AG09309 (cell line): ENCODE measurements at regions not wholly inside any gene's neighbourhood (a gene's known extent, or its start where the extent isn't known, plus 50 kb on each side); places are given as distances from the start of the nearest gene placed in this dataset.
"Not testable (repeated sequence)": the region's sequence is repeated elsewhere in the genome, so short reads cannot be mapped to it uniquely, and the experiment has no call there.

Source experiments
- DNase-seq: peaks from one replicate; pipeline ENCODE4 v3.0.0-alpha.2; 2010; ENCODE audit warnings: low read depth
- H3K4me3 ChIP-seq: 2 replicates; pipeline ENCODE4 v1.5.1; 2011; ENCODE audit warnings: mild to moderate bottlenecking, low read depth, low read length, moderate library complexity; ENCODE audit not compliant: control insufficient read depth
- TF ChIP-seq, protein P1 (sequence below): IDR thresholded peaks from 2 replicates; pipeline ENCODE4 v1.5.1; 2011; ENCODE audit warnings: mild to moderate bottlenecking, low read depth, low read length, inconsistent platforms; ENCODE audit not compliant: insufficient read depth, control insufficient read depth; ENCODE audit errors: missing control alignments

GRCh38 chr9:33739398-33739797 lies 56.0 kb upstream of the PRSS3 start:
- H3K4me3 ChIP-seq, result no peak overlapping the region

GRCh38 chr9:33740075-33740474 lies 55.3 kb upstream of the PRSS3 start:
- no peak for DNase-seq
- TF ChIP-seq, protein P1, sequence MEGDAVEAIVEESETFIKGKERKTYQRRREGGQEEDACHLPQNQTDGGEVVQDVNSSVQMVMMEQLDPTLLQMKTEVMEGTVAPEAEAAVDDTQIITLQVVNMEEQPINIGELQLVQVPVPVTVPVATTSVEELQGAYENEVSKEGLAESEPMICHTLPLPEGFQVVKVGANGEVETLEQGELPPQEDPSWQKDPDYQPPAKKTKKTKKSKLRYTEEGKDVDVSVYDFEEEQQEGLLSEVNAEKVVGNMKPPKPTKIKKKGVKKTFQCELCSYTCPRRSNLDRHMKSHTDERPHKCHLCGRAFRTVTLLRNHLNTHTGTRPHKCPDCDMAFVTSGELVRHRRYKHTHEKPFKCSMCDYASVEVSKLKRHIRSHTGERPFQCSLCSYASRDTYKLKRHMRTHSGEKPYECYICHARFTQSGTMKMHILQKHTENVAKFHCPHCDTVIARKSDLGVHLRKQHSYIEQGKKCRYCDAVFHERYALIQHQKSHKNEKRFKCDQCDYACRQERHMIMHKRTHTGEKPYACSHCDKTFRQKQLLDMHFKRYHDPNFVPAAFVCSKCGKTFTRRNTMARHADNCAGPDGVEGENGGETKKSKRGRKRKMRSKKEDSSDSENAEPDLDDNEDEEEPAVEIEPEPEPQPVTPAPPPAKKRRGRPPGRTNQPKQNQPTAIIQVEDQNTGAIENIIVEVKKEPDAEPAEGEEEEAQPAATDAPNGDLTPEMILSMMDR, result no peak
- no peak overlapping the region for H3K4me3 ChIP-seq

More at GRCh38 chr9:33739398-33739797, 56.0 kb upstream of the PRSS3 start:
- TF ChIP-seq, protein P1, result no peak
- no peak for DNase-seq

DNA sequence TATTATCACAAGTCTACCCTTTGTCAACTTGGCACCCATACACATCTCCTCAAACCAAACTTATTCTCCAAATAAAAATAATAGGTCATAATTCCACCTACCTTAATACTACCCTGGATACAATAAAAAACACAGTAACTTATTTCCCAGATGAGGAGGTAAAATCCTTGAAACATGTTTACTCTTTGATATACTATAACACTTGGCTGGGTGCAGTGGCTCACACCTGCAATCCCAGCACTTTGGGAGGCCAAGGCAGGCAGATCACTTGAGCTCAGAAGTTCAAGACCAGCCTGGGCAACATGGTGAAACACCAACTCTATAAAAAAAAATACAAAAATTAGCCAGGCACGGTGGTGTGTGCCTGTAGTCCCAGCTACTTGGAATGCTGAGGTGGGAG lies 54.4 kb upstream of the PRSS3 start:
- H3K4me3 ChIP-seq, DNase-seq: not testable (repeated sequence)

GRCh38 chr9:33742051-33742450 lies 53.3 kb upstream of the PRSS3 start:
- TF ChIP-seq, protein P1, result no peak
- H3K4me3 ChIP-seq, result no peak overlapping the region
- DNase-seq, result no peak

GRCh38 chr9:33742519-33742918 lies 52.8 kb upstream of the PRSS3 start:
- H3K4me3 ChIP-seq, result no peak overlapping the region
- no peak for DNase-seq
- TF ChIP-seq, protein P1, result no peak
